NCI-H2081 treated with DMSO at 0.1 percent for 48 hours (cell line): ENCODE measurements at regions not wholly inside any gene's neighbourhood (a gene's known extent, or its start where the extent isn't known, plus 50 kb on each side); places are given as distances from the start of the nearest gene placed in this dataset.
A peak's percentile ranks its signal among the peaks of the same experiment; 100 is the strongest.

Source experiments
- DNase-seq: peaks from one replicate; lab custom pipeline; 2025; lab: John Stamatoyannopoulos, UW

DNA sequence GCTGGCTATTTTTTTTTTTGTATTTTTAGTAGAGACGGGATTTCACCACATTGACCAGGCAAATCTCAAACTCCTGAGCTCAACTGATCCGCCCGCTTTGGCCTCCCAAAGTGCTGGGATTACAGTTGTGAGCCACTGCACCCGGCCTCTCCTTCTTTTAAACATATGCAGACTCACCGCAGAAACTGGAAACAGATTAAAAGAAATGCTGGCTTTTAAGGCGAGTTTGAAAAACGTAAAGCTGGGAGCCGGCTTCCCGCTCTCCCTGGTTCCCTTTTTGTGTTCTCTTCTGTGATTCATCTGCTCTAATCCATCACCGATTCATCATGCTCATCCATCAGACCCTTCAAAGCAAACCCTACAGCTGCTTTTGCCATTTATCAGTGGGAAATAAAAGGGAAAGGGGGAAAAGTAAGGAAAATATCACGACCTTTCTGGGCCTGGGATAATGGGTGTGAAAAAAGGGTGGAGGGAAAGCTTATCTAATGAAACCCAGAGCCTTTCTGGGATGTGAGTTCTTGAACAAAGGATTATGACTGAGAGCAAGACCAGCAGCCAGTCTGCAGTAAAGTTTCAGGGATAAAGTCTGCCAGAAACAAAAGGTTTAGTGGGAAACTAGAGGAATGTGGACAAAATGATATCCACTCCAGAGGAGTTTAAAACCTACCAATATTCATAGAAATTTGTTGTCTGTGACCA is 92.3 kb upstream of the LRIG1 start:
- no peak for DNase-seq

- no peak for DNase-seq
Observed at GRCh38 chr3:66593978-66594377, 93.2 kb upstream of the LRIG1 start.

GRCh38 chr3:66597308-66597863 is 96.6 kb upstream of the LRIG1 start:
- DNase-seq = no peak

GRCh38 chr3:66598168-66598567 is 97.3 kb upstream of the LRIG1 start:
- DNase-seq = no peak

DNA sequence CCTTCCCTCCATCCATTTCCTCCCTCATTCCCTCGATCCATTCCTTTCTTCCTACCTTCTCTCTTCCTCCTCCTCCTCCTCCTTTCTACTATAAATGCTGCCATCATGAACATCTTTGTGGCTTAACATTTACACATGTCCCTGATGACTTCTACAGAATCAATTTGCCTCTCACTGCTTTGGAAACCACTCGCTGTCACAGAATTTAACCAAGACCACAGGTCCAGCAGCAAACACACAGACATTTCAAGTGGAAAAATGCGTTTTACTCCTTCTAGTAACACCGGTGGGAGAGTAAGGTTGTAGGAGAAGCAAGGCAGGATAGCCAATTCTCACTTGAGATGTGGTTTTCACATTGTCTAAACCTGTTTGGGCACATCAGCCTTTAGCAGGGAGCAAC is 101.4 kb upstream of the LRIG1 start:
- no peak for DNase-seq

DNA sequence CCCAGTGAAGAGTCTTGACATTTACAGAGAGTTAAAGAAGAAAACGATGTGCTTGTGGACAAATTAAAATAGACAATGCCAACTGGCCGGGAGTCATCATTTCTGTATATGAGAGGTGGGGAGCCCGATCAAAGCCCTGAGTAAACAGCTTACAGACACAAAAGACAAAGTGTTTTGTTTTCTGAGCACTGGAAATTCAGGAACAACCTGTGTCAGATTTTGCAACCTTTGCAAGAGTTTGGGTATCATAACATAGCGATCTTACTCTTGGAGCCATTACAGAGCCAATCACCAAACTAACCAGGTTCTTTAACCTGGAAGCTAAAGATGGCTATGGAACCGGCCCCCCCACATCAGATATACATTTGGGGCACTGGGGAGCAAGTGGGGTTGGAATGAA is 101.9 kb upstream of the LRIG1 start:
- no peak for DNase-seq

GRCh38 chr3:66603151-66603611 is 102.4 kb upstream of the LRIG1 start:
- DNase-seq = no peak

DNA sequence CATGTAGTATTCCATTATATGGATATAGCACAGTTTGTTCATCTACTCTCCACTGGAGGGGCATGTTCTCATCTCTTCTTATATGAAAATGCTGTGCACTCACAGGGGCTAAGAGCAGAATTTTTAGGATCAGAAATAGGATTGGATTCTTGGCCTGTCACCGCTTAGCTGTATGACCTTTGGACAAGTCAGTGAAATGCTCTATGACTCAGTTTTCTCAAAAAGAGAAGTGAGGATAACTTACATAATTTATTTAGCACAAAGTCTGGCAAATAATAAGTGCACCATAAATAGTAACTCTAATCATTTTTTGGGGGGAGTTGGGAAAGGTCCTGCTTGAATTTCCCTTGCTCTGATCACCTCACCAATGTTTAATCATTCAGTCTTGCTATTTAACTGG is 103.7 kb upstream of the LRIG1 start:
- no peak for DNase-seq

DNA sequence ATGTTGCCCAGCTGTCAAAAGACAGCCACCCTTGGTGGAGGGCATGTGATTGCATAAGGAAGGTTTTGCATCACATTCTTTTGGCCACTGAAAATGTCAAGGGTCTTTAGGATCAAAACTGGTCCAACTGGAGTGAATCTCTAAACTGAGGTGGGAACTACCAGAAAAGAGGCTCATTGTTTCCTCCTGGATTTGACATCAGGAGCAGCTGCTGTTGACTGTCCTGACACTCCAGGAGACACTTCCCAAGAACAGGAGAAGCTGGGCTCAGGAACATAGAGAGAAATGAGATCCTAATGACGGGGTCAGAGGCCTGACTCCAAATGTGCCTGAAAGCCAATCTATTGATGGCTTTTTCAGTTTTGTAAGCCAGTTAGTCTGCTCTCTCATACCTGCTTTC is 105.3 kb upstream of the LRIG1 start:
- DNase-seq = no peak

DNA sequence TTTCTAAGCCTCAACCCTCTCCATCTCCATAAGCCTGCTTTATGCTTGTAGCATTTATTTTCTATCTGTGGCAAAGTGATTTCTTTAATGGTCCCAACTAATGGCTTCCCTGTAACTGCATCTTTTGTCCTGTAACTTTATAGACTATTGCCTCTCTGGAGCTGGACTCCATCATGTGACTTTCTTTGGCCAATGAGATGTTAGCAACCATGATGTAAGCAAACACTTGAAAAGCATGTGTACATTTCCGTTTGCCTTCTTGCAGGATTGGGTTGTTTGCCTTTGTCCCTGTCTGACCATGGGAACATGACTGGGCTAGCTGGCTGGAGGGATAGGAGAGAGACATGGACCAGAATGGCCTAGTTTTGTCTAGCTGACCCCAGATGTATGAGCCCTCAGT is 106.0 kb upstream of the LRIG1 start:
- DNase-seq = no peak

DNA sequence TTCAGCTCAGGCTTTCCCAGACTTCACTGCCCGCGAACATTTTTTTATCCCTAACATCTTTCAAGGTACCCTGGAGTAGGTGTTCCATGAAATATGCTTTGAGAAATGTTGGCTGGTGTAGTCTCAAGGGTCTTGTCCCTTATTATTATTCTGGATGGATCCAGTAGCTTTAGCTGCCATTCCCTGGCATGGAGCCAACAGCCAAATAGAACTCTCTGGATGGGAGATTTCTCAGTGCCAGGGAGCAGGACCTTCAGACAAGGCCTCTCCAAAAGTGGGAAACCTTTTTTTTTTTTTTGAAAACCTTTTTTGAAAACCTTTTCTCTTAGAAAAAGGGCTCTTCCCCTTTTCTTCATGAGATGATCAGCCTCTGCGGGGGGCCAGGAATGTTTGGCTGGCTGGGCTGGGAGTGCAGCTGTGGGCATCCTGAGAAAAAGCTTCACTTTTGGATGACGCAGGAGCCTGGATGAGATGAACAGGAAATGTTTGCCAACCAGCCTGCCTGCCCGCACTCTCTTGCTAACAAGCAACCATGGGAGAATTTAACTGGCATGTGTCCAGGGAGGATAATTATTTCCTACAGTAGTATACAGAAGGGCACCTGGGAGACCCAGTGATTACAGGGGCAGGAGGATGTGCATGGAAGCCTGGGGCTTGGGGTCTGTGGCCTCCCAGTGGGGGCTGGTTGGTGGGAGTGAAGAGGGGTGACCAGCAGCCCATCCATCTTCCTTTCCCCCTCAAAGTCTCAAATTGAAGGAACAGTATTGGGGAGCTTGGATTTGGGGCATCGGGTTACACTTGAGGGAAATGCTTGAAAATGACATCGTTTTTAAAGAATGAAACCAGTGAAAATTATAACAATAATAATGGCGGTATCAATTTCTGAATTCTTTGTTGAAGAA is 109.1 kb upstream of the LRIG1 start:
- DNase-seq = peak; percentile 71

- DNase-seq = no peak
Observed at GRCh38 chr3:66610562-66610909, 109.7 kb upstream of the LRIG1 start.

- DNase-seq = no peak
Observed at GRCh38 chr3:66615643-66616301, 115.0 kb upstream of the LRIG1 start.

- DNase-seq = no peak
Observed at GRCh38 chr3:66617351-66617750, 116.5 kb upstream of the LRIG1 start.

- no peak for DNase-seq
Observed at GRCh38 chr3:66618066-66618465, 117.2 kb upstream of the LRIG1 start.

DNA sequence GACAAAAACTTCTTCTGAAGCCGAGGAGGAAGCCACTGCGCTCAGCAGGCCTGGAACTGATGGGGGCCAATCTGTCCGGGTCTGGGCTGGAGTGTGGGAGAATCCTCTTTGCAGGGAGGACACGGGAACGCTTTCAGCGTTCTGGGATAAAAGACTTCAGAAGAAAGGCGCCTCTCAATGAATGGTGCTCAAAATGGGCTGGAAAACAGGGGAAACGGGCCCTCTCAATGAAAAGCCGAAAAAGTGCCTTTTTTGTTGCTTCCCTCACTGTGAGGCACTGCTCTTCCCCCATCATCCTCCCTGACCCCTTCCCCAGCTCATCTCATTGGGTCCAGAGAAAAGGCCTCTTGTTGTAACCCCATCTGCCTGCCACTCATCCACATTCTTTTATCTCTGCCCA is 119.5 kb upstream of the LRIG1 start:
- DNase-seq = no peak

DNA sequence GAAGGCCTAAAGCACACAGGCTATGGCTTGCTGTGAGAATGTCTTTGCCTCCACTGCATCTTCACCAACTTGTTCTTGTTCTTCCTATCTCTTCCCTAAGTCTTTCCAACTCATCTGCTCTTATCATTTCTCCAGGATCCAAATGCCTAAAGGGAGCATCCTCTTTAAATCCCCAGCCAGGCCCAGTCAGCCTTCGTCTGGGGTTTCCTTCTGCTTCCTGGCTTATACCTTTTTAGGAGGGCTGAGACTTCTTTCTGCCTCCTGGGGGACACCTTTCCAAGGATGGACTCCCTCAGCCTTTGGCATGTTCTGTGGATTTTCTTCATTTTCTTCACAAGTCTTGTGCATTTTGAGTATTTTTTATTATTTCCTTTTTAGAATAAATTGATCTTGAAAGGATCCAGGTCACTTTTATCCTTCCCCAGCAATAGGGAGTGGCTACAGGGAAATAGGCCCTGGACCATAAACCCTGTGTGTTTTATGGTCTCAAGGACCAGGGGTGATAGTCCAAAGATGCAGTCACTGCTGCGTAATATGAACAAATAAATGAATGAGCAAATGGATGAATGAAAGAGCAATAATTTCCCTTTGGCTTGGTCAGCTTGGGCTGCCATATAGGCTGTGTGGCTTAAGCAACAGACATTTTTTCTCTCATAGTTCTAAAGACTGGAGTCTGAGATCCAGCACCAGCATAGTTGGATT is 122.1 kb upstream of the LRIG1 start:
- no peak for DNase-seq

DNA sequence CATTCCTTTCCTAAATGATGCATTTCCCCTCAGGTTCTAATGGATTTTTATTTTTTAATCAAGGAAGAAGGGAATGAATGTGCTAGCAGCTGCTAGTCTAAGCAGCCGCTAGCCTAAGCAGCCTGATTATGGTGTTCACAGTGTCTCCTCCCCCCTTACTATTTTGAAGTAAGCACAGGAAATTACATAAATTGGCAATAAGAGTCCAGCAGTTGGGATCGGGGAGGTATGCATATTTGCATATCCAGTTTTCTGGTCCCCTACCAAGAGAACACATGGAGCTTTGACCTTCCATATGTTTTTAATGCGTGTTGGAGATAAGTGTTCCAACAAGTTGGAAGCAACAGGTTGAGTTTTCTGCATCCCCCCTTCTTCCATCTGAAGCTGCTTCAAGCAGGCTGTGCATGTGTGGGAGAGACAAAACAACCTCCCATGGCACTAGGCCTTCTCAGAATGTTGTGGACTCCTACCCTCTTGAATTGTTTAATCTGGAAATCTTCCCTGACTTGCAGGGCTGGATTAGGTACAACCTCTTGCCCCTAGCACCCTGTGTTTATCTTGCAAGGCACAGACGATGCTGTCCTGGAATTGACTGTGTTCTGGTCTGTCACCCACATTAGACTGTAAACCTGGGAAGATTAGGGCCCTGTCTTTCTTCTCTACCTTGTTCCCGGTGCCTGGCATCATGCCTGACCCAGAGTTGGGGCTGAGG is 124.8 kb upstream of the LRIG1 start:
- no peak for DNase-seq

DNA sequence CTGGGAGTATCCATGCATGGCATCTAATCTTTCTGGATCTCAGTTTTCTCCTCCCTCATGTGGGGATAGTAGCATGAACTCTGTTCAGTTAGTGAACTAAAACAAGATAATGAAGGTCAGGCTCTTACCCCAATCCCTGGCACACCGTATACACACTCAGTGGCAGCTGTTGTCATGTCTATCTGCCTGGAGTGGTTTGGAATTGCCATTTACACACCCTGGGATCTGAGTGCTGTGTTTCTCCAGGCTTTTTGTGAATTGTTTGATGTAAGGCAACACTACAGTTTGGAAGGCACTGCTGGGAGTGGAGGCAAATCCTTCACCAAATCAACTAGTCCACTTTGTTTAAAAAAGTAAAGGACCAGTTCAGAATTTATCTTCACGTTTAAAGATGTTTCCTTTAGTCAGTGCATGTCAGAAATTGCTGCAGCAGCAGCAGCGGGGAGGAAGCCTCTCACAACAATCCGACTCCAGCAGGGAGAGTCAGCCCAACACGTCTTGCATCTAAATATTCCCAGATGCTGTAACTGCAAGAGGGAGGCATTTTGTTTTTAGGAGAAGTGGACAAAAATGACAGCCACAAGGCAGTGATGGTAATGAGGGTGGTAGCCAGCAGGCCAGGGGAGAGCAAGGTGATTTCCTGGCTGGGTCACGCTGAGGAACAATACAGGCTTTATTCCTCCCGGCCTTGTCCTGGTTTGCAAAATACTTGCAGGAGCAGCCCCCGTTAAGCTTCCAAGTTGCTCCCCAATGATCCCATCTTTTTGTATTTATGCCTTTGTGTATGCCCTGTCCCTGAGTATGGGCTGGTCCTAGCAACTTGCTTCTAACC is 128.5 kb upstream of the LRIG1 start:
- no peak for DNase-seq

GRCh38 chr3:66629982-66630368 is 129.2 kb upstream of the LRIG1 start:
- DNase-seq = no peak
